ENCODE measurements at regions not wholly inside any gene's neighbourhood (a gene's known extent, or its start where the extent isn't known, plus 50 kb on each side); places are given as distances from the start of the nearest gene placed in this dataset.

GRCh38 chr12:98352218-98352811 is 163.1 kb upstream of the TMPO start:
- no peak for TF ChIP-seq GATA2 (IDR thresholded peaks at IDR 0.05; ENCODE audit: low read depth, low read length)
- TF ChIP-seq GATA3 (IDR thresholded peaks at IDR 0.05; ENCODE audit: low read depth, low read length) = no peak

Data from SH-SY5Y (cell line).